Osteoblast (primary cell): ENCODE measurements at regions not wholly inside any gene's neighbourhood (a gene's known extent, or its start where the extent isn't known, plus 50 kb on each side); places are given as distances from the start of the nearest gene placed in this dataset. TPM values are rescaled to one million over a fixed set of nuclear protein-coding genes. Genes with fewer than 3 reads are reported as not detected.

Experiments
- DNase-seq: peaks from one replicate; pipeline ENCODE4 v3.0.0; 2011; ENCODE audit warnings: low spot score, mixed read lengths; ENCODE audit not compliant: insufficient read length; ENCODE audit errors: missing footprints
- H2AFZ ChIP-seq: 2 replicates; pipeline ENCODE4 v1.6.0; 2011; ENCODE audit warnings: mild to moderate bottlenecking, low read length
- H3K27ac ChIP-seq: 2 replicates; pipeline ENCODE4 v1.5.1; 2011; ENCODE audit warnings: mild to moderate bottlenecking, low read depth, low read length, moderate library complexity
- H3K27me3 ChIP-seq: 2 replicates; pipeline ENCODE4 v1.6.0; 2012; ENCODE audit warnings: mild to moderate bottlenecking, control low read depth, inconsistent platforms, low read length, moderate library complexity; ENCODE audit not compliant: insufficient read depth
- H3K36me3 ChIP-seq: 2 replicates; pipeline ENCODE4 v1.5.1; 2011; ENCODE audit warnings: mild to moderate bottlenecking, low read length, control low read depth, moderate library complexity; ENCODE audit not compliant: insufficient read depth
- H3K4me1 ChIP-seq: 2 replicates; pipeline ENCODE4 v1.5.1; 2011; ENCODE audit warnings: mild to moderate bottlenecking, low read length, control low read depth, moderate library complexity; ENCODE audit not compliant: insufficient read depth
- H3K4me2 ChIP-seq: 2 replicates; pipeline ENCODE4 v1.6.0; 2011; ENCODE audit warnings: mild to moderate bottlenecking, low read length; ENCODE audit not compliant: insufficient read depth
- H3K4me3 ChIP-seq: fragments of 200-600 bp; sonication (generic); 3 replicates; pipeline ENCODE4 v1.5.1; 2012; ENCODE audit warnings: mild to moderate bottlenecking, low read length, inconsistent platforms; ENCODE audit not compliant: insufficient read depth
- H3K79me2 ChIP-seq: 2 replicates; pipeline ENCODE4 v1.6.0; 2012; ENCODE audit warnings: mild to moderate bottlenecking, low read length, control low read depth, inconsistent platforms; ENCODE audit not compliant: insufficient read depth
- H3K9me3 ChIP-seq: 2 replicates; pipeline ENCODE4 v1.5.1; 2011; ENCODE audit warnings: low read depth, low read length, control low read depth
- H4K20me1 ChIP-seq: 2 replicates; pipeline ENCODE4 v1.6.0; 2012; ENCODE audit warnings: mild to moderate bottlenecking, low read length, control low read depth; ENCODE audit not compliant: insufficient read depth
- CTCF ChIP-seq: IDR thresholded peaks from 2 replicates; pipeline ENCODE4 v1.5.1; 2011; ENCODE audit warnings: mild to moderate bottlenecking, low read depth, low read length, moderate library complexity; ENCODE audit errors: extremely low read depth
- small RNA-seq: library from RNA; depleted of rRNA; stranded (forward); fragments of <200 nt; gene quantifications from one replicate; pipeline ENCODE3, GENCODE V24; 2012

- no peaks in the 10 kb centered on the region for H3K9me3 ChIP-seq
- no peak overlapping the region for H2AFZ ChIP-seq
- DNase-seq = no peak
- no peaks in the 10 kb centered on the region for H4K20me1 ChIP-seq
- TF ChIP-seq CTCF = no peak
- H3K27me3 ChIP-seq = no peaks in the 10 kb centered on the region
- H3K4me3 ChIP-seq = no peak overlapping the region
- H3K4me2 ChIP-seq = no peak overlapping the region
- H3K36me3 ChIP-seq = no peaks in the 10 kb centered on the region
- no peak overlapping the region for H3K27ac ChIP-seq
- H3K79me2 ChIP-seq = no peaks in the 10 kb centered on the region
- no peaks in the 10 kb centered on the region for H3K4me1 ChIP-seq
Observed at GRCh38 chr6:168719901-168720300, 278.9 kb downstream of the SMOC2 start.

- TF ChIP-seq CTCF = no peak
- H3K36me3 ChIP-seq = no peaks in the 10 kb centered on the region
- no peak overlapping the region for H3K27ac ChIP-seq
- no peak overlapping the region for H2AFZ ChIP-seq
- no peak for DNase-seq
- no peaks in the 10 kb centered on the region for H3K4me1 ChIP-seq
- no peak overlapping the region for H3K4me2 ChIP-seq
- H3K27me3 ChIP-seq = no peaks in the 10 kb centered on the region
- no peaks in the 10 kb centered on the region for H4K20me1 ChIP-seq
- H3K9me3 ChIP-seq = no peaks in the 10 kb centered on the region
- no peak overlapping the region for H3K4me3 ChIP-seq
- H3K79me2 ChIP-seq = no peaks in the 10 kb centered on the region
Observed at GRCh38 chr6:168718821-168719475, 278.0 kb downstream of the SMOC2 start.

Small RNA genes lying in the stretch of these regions (small RNA-seq; reads per million reads assigned to genes)
- gene AL513210.1 = not detected
